SHP77 (cell line): ENCODE measurements at regions not wholly inside any gene's neighbourhood (a gene's known extent, or its start where the extent isn't known, plus 50 kb on each side); places are given as distances from the start of the nearest gene placed in this dataset.
"Not testable (repeated sequence)": the region's sequence is repeated elsewhere in the genome, so short reads cannot be mapped to it uniquely, and the experiment has no call there.

Experiments
- DNase-seq, 2 experiments: peaks; one replicate each; lab custom pipeline; 2025; lab: John Stamatoyannopoulos, UW

GRCh38 chr4:28286266-28286665, 1425.6 kb downstream of the STIM2 start:
- not testable (repeated sequence) for DNase-seq

- no peak for DNase-seq
Measured at GRCh38 chr4:28287831-28288233, 1427.2 kb downstream of the STIM2 start.

GRCh38 chr4:28296239-28296638, 1435.6 kb downstream of the STIM2 start:
- no peak for DNase-seq

- DNase-seq, result no peak
Measured at GRCh38 chr4:28310926-28311325, 1450.3 kb downstream of the STIM2 start.

GRCh38 chr4:28312497-28312896, 1451.9 kb downstream of the STIM2 start:
- not testable (repeated sequence) for DNase-seq

- DNase-seq, result peak; percentile 28 to 35
Measured at GRCh38 chr4:28313729-28314713, 1453.4 kb downstream of the STIM2 start.

- no peak for DNase-seq
Measured at GRCh38 chr4:28317221-28317620, 1456.6 kb downstream of the STIM2 start.

GRCh38 chr4:28334249-28334648, 1473.6 kb downstream of the STIM2 start:
- DNase-seq, result no peak

GRCh38 chr4:28341784-28342183, 1481.1 kb downstream of the STIM2 start:
- no peak for DNase-seq

GRCh38 chr4:28350485-28350884, 1489.8 kb downstream of the STIM2 start:
- no peak for DNase-seq

GRCh38 chr4:28351102-28351501, 1490.5 kb downstream of the STIM2 start:
- no peak for DNase-seq

GRCh38 chr4:28351826-28352225, 1491.2 kb downstream of the STIM2 start:
- no peak for DNase-seq

- DNase-seq, result no peak
Measured at GRCh38 chr4:28354880-28355656, 1494.4 kb downstream of the STIM2 start.

GRCh38 chr4:28357990-28358389, 1497.3 kb downstream of the STIM2 start:
- no peak for DNase-seq

GRCh38 chr4:28358606-28359005, 1498.0 kb downstream of the STIM2 start:
- no peak for DNase-seq

GRCh38 chr4:28360681-28361080, 1500.0 kb downstream of the STIM2 start:
- no peak for DNase-seq

GRCh38 chr4:28362169-28362568, 1501.5 kb downstream of the STIM2 start:
- no peak for DNase-seq

- DNase-seq, result no peak
Measured at GRCh38 chr4:28369499-28369898, 1508.9 kb downstream of the STIM2 start.

GRCh38 chr4:28373191-28373590, 1512.5 kb downstream of the STIM2 start:
- DNase-seq, result no peak

- DNase-seq, result no peak
Measured at GRCh38 chr4:28373601-28374000, 1513.0 kb downstream of the STIM2 start.

GRCh38 chr4:28378109-28378830, 1517.6 kb downstream of the STIM2 start:
- no peak for DNase-seq

GRCh38 chr4:28385801-28386200, 1525.2 kb downstream of the STIM2 start:
- no peak for DNase-seq
